Sigmoid colon (tissue), 4 donors: ENCODE measurements at regions not wholly inside any gene's neighbourhood (a gene's known extent, or its start where the extent isn't known, plus 50 kb on each side); places are given as distances from the start of the nearest gene placed in this dataset.

Experiments
- CTCF ChIP-seq, 4 experiments: fragments of 450-650 bp in 3 of 4; fragments of 200-600 bp in 1 of 4; IDR thresholded peaks; one replicate each; pipeline ENCODE4 v1.5.1; 2016 to 2019; ENCODE audit warnings: antibody characterized with exemption in 4 of 4, mild to moderate bottlenecking in 3 of 4, moderate library complexity in 2 of 4
- EP300 ChIP-seq, 4 donors: sonication (generic); formaldehyde crosslinking; IDR thresholded peaks; one replicate each; pipeline ENCODE4 v1.6.1; 2017; ENCODE audit warnings: antibody characterized with exemption in 4 of 4
- POLR2A ChIP-seq, 2 donors: fragments of 450-650 bp; IDR thresholded peaks; one replicate each; pipeline ENCODE4 v1.6.1; 2016; ENCODE audit warnings: antibody characterized with exemption in 2 of 2, mild to moderate bottlenecking in 2 of 2, moderate library complexity in 2 of 2
- POLR2AphosphoS5 ChIP-seq, 4 donors: sonication (generic); formaldehyde crosslinking; IDR thresholded peaks; one replicate each; pipeline ENCODE4 v1.6.1; 2017; ENCODE audit warnings: antibody characterized with exemption in 4 of 4

- TF ChIP-seq EP300 (IDR thresholded peaks at IDR 0.05), result no peak
- peak; percentile 41 to 88 (median 75) for TF ChIP-seq CTCF (IDR thresholded peaks at IDR 0.05)
- no peak for TF ChIP-seq POLR2AphosphoS5 (IDR thresholded peaks at IDR 0.05)
- TF ChIP-seq POLR2A (IDR thresholded peaks at IDR 0.05), result no peak
Observed at GRCh38 chr3:182683453-182683852, 109.9 kb upstream of the ATP11B start.
